ENCODE measurements at regions not wholly inside any gene's neighbourhood (a gene's known extent, or its start where the extent isn't known, plus 50 kb on each side); places are given as distances from the start of the nearest gene placed in this dataset.

DNA sequence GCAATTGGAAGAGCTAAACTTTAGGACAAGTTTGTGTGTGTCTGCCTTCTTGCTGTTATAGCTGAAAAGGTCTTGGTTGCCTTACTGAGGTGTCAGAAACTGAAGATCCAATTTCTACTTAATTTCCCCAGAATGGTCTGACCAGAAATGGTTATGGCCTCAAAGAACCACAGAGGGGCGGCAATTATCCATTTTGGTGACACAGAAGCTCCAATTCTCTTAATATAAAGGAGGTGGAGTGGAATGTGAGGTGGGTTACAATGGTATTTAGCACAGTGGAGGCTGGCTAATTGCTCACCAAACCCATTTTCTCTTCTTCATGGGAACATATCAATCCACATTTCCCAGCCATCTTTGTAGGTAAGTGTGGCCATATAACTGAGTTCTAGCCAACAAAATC, 1157.2 kb downstream of the OLFM4 start:
- TF ChIP-seq, protein P1, sequence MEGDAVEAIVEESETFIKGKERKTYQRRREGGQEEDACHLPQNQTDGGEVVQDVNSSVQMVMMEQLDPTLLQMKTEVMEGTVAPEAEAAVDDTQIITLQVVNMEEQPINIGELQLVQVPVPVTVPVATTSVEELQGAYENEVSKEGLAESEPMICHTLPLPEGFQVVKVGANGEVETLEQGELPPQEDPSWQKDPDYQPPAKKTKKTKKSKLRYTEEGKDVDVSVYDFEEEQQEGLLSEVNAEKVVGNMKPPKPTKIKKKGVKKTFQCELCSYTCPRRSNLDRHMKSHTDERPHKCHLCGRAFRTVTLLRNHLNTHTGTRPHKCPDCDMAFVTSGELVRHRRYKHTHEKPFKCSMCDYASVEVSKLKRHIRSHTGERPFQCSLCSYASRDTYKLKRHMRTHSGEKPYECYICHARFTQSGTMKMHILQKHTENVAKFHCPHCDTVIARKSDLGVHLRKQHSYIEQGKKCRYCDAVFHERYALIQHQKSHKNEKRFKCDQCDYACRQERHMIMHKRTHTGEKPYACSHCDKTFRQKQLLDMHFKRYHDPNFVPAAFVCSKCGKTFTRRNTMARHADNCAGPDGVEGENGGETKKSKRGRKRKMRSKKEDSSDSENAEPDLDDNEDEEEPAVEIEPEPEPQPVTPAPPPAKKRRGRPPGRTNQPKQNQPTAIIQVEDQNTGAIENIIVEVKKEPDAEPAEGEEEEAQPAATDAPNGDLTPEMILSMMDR (IDR thresholded peaks at IDR 0.05) = no peak
- TF ChIP-seq POLR2AphosphoS5 (IDR thresholded peaks at IDR 0.05) = no peak
- TF ChIP-seq POLR2A (IDR thresholded peaks at IDR 0.05) = no peak

Data from sigmoid colon (tissue), 4 donors.